CD4-positive, alpha-beta T cell treated with Interleukin-21 for 1 hour (primary cell): ENCODE measurements at regions not wholly inside any gene's neighbourhood (a gene's known extent, or its start where the extent isn't known, plus 50 kb on each side); places are given as distances from the start of the nearest gene placed in this dataset.

Experiments
- DNase-seq: peaks from one replicate; pipeline ENCODE4 v3.0.0-alpha.2; 2020

DNA sequence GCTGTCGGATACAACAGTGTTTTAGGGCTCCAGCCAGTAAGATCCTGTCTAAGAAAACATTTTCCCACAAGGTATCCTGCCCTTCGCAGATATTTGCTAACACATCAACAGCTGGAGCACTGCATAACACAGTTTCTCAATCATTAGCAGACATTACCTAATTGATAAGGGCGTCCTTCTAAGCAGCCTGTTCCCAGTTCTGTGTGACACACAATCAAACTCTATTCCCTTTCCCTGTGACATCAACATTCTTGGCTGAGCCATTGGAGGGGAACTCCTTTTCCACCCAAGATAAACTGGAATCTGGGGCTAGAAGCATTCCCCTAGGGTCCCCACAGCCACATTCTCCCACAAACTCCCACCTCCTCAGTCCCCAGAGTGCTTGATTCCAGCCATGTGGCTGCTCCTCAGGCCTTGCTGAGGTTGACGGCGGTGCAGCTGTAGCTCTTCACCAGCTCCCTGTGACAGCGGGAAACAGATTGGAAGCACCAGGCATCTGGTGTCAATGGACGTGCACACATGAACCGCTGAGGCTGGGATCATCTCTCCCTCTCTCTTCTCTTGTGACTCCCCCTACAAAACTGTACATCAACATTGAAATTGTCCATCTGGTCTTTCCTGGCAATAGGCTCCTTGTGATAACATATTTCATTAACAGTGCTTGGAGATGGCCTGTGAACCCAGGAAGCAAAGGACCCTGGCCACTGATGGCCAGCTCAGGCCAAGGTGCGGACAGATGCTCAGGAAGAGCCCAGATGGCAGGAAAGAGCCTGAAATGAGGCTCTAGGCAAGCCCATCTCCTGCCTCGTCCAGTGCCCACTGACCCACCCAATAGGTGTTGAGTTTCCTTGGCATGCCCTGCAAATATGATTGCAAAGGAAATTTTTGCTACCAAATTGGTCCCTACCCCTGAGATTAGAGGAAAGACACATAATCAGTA is 131.1 kb upstream of the TBX20 start:
- no peak for DNase-seq

DNA sequence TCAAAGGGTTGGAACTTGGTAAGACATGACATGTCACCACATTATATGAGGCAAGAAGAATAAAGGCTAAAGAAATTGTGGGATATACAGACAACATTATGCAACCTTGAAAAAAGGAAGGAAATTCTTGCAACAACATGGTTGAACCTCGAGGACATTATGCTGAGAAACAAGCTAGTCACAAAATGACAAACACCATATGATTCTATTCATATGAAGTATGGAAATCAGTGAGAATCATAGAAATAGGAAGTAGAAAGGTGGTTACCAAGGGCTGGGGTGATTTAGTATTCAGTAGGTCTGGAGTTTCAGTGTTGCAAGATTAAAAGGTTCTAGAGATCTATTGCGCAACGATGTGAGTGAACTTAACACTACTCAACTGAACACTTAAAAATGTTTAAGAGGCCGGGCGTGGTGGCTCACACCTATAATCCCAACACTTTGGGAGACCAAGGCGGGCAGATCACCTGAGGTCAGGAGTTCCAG is 126.9 kb upstream of the TBX20 start:
- peak; percentile 4 for DNase-seq

DNA sequence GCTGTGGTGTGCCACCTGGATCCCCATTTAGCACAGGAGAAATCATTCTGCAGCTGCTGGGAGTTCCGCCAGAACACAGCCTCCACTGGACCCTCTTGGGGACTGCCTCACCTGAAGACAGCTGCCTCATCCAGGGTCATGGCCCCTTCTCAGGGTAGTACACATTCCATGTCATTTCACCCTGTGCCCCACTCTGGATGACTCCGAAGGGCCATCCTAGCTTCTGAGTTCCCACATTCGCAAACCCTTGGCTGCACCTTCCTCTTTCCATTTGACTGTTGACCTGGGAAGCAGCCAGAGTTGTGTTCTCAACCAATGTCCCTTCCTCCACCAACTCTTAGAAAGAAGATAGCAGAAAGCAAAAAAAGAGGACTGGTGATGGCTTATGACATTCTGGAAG is 125.6 kb upstream of the TBX20 start:
- DNase-seq, result no peak

DNA sequence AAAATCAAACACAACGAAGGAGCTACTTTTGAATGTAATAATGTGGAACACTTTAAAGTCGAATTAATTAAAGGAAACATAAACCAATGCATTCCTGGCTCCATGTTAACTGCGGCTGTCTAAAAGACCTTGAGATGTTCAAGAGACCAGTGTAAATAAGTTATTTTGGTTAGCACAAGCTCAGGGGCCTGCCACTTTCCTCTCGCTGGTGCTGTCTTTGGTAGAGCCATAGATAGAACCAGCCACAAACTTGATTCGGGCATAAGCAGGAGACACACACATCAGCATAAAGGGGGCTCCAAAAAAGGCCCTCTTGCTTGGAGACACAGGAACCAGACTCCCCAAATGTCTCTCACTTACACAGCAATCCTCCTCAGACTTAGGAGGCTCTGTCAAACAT is 121.6 kb upstream of the TBX20 start:
- DNase-seq, result no peak

DNA sequence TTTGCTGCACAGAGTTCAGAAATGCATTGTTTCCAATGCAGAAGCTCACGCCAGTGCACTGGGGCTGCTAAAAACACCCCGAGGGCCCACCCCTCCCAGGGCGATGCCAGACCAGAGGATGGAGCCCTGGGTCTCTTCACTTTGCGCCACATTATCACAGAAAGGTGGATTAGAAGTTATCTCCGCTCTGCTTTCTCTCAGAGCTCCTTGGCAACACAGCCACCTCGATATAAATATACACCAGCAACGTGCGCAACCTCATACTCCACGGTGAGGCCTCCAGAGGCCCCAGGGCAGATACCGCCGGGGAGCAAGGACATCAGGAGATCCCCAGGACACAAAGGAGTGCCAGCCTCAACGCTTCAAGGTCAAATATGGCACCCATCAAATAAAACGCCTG is 121.0 kb upstream of the TBX20 start:
- no peak for DNase-seq

DNA sequence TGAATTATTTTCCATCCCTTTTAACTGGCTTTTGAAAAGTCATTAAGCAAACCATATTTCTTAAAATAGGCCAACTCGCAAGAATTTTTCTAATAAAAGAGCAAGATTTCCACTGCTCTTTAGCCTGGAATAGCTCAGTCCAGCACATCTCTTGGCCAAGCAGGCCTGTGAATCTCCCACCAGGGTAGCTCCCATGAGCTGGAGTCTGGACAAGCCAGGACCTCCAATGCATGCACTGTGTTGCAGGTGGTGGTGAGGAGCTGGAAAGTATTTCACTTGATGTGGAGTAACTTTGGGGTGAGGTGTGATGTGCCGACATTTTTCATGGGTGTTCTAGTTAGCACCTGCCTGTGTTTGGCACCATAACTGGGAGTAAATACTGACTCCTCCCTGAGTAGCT is 117.3 kb upstream of the TBX20 start:
- DNase-seq, result no peak

DNA sequence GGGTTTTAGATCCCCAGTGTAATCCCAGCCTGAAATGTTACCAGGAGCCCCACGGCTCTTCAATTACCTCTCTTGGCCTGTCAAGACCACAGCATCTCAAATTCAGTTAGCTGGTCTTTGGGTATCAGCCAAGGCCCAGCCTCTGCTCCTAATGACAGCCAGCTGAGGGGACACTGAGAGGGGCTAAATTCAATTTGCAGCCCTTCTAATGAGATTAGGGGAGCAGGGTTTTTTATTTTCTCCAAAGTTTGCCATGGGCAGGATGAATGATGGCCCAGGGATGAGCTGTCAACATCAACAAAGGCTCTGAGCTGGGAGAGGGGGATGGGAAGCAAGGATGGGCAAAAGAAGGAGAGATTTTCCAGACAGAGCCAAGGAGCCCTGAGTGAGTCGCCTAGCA is 116.8 kb upstream of the TBX20 start:
- DNase-seq, result no peak

DNA sequence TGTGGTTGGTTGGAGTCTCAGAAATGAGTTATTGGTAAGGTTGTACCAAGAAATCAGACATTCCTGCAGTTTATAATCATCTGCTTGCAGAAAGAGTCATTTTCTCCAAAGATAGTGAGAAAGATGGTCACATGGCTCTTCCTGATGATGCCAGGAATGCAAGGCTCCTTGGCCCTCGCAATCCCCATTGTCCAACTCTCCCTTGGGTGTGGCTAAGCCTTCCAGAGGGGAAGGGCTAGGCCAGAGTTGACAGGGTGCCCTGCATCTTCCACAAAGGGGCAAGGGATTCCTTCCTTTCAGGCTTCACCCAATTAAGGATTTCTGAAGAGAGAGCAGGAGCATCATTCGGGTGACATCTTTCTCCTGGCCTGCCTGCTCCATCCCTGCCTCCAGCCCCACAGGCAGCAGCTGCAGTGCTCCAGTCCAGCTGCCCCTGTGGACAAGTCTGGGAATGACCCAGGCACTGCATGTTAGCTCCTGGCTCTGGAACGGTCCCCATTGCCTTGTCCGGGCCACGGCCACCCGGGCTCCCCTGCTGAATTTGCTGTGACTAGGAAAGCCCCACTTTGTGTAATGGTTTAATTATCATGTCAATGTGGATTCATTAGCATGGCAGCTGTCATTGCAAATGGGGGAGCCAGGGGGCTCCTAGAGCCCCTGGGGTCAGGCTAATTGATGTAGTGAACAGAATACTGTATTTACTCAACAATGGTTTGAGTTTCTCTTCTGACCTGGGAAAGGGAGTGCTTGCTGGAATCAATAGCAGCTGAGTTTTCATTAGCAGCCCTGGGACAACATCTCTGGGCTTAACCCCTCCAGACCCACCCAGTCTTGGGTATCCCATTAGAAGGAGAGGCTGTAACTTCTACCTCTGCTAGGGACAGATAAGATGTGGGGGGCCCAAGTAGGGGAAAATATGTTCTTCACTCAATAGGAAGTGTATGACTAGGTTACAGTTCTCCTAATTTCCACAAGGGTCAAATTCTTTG is 112.6 kb upstream of the TBX20 start:
- DNase-seq, result no peak

DNA sequence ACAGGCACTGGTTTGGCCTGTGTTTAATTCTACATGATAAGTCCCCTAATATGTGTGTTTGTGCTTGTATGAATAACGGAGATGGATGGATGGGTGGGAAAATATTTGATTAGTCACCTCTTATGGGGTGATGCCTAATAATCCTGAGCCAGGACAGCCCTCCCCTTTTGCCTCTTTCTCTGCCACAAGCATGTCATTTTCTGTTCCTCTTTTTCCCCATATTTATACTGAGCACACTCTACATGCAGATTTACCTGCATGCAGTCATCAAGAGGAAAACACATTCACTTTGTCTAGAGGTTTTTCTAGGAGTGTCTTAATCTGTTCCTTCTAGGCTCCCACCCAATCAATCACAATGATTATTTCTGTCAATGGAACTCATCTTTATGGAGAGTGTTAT is 111.6 kb upstream of the TBX20 start:
- no peak for DNase-seq

DNA sequence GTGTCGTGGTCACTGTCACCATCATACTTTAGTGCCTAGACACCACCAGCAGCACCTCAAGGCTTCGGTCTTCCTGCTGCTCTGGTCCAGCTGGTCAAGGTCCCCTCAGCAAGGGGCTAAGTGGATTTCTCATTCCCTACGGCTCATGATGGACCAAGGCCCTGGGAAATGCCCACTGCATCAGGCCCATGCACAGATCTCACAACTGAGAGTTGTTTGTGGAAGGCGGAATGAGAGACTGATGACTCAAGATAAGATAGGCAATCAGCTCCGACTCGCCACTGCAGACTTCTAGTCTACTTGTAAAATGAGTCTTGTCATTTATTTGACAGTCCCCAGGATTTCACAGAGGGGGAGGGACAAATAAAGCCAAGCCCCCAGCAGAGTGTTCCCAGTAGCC is 108.4 kb upstream of the TBX20 start:
- no peak for DNase-seq

DNA sequence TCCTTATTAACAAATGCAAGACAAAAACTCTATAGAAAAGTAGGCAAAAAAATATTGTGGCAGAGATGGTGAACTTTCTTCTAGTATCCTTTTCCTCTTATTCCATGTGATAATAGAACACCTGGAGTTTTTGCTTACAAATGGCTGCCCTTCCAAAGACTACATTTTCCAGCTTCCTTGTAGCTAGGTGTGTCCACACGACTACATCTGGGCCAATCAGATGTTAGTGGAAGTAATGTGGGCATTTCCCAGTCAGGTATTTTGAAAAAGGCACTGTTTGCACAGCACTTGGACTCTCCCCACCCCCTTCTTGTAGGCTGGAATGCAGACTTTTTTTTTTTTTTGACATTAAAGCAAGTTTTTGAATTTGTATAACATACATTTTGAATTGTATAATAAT is 105.5 kb upstream of the TBX20 start:
- DNase-seq, result no peak

DNA sequence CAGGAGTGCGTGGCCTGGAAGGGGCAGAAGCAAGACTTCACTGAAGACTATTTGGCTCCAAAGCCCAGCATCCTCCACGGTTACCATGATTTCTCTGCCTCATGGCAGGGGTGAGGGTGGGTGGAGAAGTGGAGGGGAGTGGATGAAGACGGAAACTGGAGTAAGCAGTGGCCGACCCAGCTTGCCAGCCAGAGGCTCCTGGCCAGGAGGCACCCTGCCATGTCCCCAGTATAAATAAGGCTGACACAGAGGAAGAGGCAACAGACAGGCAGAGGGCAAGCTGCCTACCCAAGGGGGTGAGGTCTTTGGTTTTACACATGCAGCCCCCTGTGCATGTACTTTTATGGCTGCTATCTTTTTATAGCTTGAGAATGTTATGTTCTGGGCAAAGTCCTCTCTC is 102.6 kb upstream of the TBX20 start:
- no peak for DNase-seq

DNA sequence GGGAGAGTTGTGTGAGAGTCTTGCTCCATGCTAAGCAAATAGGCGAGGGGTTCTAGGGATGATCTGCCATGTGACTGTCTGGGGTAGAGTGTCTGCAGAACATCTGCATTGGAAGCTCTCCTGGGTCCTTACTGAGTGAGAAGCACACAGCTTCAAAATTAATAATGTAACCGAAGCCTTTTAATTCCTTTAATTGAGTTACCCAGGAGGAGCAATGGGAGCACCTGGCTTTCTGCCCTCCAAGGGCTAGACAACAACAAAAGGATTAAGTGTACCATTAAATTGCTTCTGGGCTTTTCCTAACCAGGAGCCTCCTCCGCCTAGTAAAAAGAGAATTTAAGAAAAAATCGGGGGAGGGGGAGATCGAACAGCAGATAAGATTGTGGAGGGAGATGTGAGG is 102.0 kb upstream of the TBX20 start:
- no peak for DNase-seq

DNA sequence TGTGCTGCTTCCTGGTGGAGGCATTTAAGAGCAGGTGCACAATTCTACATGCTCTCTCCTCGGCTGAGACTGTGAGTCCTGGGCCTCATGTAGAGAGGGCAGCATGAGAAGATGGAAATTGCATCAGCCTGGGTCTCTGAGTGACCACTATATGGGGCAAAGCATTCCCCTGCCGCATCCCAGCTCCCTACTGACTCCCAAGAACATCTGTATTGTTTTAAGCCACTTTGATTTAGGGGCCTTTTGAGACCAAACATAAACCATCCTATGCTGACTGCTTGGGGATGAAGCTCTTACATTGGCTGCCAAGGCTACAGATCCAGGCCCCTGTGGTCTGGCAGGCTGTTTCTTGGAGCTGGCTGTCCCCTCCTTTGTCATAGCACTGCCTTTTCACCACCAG is 101.3 kb upstream of the TBX20 start:
- DNase-seq, result no peak

DNA sequence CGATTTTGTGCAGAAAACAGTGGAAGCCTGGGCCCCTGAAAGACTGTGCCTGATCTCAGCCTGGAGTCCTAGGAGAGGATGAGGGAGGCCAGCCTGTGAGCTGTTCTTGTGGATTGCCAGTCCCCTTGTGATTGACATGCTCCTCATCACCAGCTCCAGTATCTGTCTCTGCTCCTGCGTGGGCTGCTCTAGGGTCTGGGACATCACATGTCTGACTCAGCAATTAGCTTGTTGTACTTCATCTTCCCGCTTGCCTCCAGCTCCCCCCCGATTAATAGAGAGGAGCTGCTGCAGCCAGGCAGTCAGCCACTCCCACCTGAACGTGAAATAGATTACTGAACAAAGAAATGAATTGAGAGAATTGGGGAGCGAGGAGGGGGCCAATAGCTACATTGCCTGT is 99.6 kb upstream of the TBX20 start:
- no peak for DNase-seq

DNA sequence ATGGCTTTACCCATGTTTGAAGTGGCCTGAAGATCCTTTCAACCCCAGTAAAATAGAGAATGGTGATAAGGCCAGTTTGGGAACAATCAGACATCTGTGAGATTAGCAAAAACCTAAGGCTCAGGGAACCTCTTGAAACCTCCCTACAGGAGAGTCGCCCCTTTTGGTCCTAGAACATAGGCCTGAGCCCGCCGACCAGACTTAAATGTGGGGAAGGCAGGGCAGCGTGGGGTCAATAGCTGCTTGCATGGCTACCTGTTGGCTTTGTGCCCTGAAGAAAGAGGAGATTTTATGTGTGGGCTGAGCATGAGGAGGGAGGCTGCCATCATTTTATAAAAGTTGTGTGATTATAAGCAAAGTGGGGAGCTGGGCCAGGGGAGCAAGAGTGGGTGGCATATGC is 97.6 kb upstream of the TBX20 start:
- no peak for DNase-seq

DNA sequence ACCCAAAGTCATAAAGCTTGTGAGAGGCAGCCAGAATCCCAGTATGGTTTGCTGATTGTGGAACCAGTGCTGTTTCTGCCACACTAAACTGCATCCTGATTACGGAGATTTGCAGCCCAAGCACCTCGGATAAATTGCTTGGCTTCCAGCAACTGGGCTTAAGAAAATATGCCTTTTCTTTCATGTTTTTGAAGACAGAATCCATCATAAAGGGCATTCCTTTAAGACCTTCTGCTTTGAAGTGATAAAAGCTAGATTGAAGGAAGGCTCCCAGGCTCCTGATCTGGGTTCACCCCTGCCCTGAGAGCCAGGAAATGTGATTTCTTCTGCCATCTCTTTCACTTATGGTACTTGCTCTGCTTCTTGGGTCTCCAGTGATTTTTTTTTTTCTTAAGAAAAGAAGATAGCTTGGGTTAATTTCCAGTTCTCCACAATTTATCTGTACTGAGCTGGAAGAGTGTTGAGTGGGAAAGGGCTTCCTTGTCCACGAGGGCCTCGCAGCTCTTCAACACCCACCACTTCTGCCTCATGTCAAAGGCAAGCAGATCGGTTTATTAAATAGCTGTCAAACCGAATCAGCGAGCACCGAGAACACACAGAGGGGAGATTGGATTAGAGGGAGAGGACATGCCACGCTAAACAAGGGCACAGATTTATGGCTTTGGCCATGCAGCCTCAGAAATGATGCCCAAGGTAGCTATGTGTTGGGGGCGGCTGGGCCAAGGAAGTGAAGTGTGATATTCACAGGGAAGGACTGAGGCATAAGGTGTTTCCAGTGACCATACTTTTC is 94.9 kb upstream of the TBX20 start:
- no peak for DNase-seq

DNA sequence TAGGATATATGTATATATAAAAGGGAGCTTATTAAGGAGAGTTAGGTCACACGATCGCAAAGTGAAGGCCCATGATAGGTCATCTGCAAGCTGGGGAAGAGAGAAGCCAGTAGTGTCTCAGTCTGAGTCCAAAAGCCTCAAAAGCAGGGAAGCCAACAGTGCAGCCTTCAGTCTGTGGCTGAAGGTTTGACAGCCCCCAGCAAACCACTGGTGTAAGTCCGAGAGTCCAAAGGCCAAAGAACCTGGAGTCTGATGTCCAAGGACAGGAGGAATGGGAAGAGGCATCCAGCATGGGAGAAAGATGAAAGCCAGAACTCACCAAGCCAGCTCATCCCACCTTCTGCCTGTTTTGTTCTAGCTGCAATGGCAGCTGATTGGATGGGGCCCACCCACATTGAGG is 88.9 kb upstream of the TBX20 start:
- DNase-seq, result no peak

DNA sequence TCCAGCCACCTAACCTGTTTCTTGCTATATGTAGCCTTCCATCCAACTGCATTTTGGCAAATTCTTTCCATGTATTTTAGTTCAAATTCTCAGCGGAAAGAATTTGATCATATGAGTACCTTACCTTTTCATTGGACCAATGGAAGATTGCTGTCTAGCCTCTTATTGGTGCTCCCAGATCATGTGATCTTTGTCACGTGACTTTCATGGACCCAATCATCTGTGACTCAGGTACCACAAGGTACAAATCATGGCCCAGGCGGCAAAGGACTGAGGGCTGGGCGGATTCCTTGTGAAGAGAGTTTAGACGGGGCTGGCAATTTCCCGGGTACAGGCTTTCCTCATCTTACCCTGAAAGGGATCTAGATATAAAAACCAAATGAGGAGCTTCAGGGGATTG is 85.9 kb upstream of the TBX20 start:
- no peak for DNase-seq

DNA sequence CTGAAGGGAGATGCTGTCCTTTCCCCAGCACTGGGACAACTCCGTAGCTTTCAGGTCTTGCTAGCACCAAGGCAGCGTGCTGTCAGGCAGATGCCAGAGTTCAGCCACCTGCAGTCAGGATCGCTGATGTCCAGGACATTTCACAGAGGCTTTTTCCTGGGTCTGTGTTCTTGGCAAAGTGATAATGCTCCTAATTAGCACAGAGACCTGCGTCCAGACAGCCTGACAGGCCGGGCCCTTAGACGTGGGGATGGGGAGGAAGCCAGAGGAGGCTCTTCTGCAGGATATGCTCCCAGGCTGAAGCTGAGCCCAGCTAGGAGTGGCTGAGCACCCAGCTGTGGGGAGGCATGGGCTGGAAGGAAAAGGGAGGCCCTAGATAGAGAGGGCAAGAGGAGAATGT is 82.5 kb upstream of the TBX20 start:
- DNase-seq, result no peak

DNA sequence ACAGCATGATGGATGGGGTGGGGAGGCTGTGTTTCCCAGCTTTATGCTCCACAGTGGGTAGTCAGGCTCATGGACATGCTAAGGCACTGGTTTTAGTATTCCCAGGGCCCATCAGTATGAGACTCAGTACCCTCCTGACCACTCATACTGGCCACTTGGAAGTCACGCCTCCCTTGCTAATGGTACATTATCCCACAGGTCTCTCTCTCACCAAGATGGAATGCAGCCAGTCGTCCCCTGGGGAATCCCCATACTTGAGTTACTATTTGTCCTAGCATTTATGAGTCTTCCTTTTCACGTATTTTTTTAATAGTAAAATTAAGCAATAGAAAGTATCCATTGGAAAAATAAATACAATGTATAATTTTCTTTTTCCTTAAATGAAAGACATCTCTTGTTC is 80.6 kb upstream of the TBX20 start:
- no peak for DNase-seq

DNA sequence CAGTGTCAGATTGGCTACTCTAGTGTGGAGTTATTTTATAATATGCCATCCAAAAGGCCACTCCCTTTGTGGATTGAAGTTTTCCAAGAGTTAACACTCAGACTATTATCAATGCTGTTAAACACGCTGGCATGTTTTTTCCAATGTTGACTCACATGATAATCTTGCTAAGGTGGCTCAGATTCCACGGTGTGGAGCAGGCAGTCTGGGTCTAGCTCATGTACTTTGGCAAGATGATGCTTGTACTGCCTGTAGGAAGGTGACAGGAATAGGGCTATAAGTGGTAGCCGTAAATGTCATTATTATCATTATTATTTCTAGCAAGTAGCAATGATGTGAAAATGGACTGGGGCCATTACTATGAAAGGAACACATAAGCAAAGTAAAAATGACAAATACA is 79.4 kb upstream of the TBX20 start:
- DNase-seq, result no peak
